ENCODE measurements at regions not wholly inside any gene's neighbourhood (a gene's known extent, or its start where the extent isn't known, plus 50 kb on each side); places are given as distances from the start of the nearest gene placed in this dataset.

DNA sequence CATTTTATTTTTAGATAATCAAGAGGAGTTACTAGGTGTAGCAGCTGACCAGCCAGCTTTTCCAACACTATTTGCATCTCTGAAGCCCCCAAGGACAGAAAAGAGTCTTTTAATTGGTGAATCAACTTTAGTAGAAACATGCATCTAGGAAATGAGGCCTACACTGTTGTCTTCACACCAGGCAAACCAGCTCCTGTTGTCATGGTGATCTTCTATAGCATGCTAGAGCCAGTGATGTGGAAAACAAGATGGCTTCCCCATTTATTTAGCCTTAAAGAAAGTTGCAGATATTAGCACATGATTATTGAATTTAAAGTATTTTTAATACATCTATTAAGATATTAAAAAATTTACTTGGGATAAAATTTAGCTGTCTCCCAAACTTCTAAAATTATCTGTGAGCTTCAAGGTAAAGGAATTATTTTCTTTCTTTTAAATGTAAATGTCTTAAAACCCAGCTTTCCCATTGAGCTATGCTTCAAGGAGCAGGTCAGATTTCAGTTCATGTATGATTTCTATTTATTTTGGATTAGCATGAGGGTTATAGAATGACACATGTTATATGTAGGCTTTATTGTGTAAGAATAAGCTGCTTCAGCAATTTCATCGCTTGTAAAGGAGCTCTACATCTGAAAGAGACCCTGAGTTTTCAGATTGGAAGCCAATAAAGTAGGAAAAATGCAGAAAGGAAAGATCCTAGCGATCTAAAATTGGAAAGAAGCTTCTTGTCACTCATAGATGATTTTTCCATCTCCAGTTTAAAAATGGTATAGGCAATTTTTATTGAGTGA lies 564.9 kb upstream of the CITED2 start:
- TF ChIP-seq, protein P1, sequence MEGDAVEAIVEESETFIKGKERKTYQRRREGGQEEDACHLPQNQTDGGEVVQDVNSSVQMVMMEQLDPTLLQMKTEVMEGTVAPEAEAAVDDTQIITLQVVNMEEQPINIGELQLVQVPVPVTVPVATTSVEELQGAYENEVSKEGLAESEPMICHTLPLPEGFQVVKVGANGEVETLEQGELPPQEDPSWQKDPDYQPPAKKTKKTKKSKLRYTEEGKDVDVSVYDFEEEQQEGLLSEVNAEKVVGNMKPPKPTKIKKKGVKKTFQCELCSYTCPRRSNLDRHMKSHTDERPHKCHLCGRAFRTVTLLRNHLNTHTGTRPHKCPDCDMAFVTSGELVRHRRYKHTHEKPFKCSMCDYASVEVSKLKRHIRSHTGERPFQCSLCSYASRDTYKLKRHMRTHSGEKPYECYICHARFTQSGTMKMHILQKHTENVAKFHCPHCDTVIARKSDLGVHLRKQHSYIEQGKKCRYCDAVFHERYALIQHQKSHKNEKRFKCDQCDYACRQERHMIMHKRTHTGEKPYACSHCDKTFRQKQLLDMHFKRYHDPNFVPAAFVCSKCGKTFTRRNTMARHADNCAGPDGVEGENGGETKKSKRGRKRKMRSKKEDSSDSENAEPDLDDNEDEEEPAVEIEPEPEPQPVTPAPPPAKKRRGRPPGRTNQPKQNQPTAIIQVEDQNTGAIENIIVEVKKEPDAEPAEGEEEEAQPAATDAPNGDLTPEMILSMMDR (IDR thresholded peaks at IDR 0.05; ENCODE audit: low read length) = no peak
- TF ChIP-seq EZH2 (IDR thresholded peaks at IDR 0.05; ENCODE audit: borderline replicate concordance, low read length) = no peak
